Stomach (tissue), 4 donors: ENCODE measurements at regions not wholly inside any gene's neighbourhood (a gene's known extent, or its start where the extent isn't known, plus 50 kb on each side); places are given as distances from the start of the nearest gene placed in this dataset.

Experiments
- POLR2A ChIP-seq, 4 donors: fragments of 450-650 bp; IDR thresholded peaks; one replicate each; pipeline ENCODE4 v1.6.1; 2016; ENCODE audit warnings: antibody characterized with exemption in 4 of 4, control low read depth in 2 of 4, mild to moderate bottlenecking in 1 of 4, moderate library complexity in 1 of 4
- POLR2AphosphoS5 ChIP-seq, 3 donors: sonication (generic); formaldehyde crosslinking; IDR thresholded peaks; one replicate each; pipeline ENCODE4 v1.6.1; 2016; ENCODE audit warnings: antibody characterized with exemption in 3 of 3
- TF ChIP-seq, protein P1 (sequence below), 7 experiments: fragments of 450-650 bp in 4 of 7; fragments of 200-600 bp in 3 of 7; sonication (generic) in 3 of 7; IDR thresholded peaks; one replicate each; pipeline ENCODE4 v1.5.1; 2016 to 2019; ENCODE audit warnings: antibody characterized with exemption in 7 of 7, control low read depth in 2 of 7, mild to moderate bottlenecking in 1 of 7

GRCh38 chr12:13561923-13562322 lies 365.4 kb downstream of the EMP1 start:
- TF ChIP-seq POLR2A (IDR thresholded peaks at IDR 0.05) = no peak
- TF ChIP-seq, protein P1, sequence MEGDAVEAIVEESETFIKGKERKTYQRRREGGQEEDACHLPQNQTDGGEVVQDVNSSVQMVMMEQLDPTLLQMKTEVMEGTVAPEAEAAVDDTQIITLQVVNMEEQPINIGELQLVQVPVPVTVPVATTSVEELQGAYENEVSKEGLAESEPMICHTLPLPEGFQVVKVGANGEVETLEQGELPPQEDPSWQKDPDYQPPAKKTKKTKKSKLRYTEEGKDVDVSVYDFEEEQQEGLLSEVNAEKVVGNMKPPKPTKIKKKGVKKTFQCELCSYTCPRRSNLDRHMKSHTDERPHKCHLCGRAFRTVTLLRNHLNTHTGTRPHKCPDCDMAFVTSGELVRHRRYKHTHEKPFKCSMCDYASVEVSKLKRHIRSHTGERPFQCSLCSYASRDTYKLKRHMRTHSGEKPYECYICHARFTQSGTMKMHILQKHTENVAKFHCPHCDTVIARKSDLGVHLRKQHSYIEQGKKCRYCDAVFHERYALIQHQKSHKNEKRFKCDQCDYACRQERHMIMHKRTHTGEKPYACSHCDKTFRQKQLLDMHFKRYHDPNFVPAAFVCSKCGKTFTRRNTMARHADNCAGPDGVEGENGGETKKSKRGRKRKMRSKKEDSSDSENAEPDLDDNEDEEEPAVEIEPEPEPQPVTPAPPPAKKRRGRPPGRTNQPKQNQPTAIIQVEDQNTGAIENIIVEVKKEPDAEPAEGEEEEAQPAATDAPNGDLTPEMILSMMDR (IDR thresholded peaks at IDR 0.05) = no peak
- no peak for TF ChIP-seq POLR2AphosphoS5 (IDR thresholded peaks at IDR 0.05)
